PC-3 (cell line): ENCODE measurements at regions not wholly inside any gene's neighbourhood (a gene's known extent, or its start where the extent isn't known, plus 50 kb on each side); places are given as distances from the start of the nearest gene placed in this dataset.

Source experiments
- EZH2 ChIP-seq: fragments of 300-600 bp; sonication (generic); IDR thresholded peaks from one replicate; pipeline ENCODE4 v1.6.1; 2017; ENCODE audit warnings: antibody characterized with exemption, mild to moderate bottlenecking, low read length; ENCODE audit not compliant: unreplicated experiment
- TF ChIP-seq, protein P1 (sequence below): fragments of 300-600 bp; sonication (generic); conservative IDR thresholded peaks from 2 replicates; pipeline ENCODE4 v1.5.1; 2017; ENCODE audit warnings: antibody characterized with exemption, low read depth, mild to moderate bottlenecking, low read length

GRCh38 chr3:104519468-104520227 lies 847.1 kb upstream of the ALCAM start:
- TF ChIP-seq, protein P1, sequence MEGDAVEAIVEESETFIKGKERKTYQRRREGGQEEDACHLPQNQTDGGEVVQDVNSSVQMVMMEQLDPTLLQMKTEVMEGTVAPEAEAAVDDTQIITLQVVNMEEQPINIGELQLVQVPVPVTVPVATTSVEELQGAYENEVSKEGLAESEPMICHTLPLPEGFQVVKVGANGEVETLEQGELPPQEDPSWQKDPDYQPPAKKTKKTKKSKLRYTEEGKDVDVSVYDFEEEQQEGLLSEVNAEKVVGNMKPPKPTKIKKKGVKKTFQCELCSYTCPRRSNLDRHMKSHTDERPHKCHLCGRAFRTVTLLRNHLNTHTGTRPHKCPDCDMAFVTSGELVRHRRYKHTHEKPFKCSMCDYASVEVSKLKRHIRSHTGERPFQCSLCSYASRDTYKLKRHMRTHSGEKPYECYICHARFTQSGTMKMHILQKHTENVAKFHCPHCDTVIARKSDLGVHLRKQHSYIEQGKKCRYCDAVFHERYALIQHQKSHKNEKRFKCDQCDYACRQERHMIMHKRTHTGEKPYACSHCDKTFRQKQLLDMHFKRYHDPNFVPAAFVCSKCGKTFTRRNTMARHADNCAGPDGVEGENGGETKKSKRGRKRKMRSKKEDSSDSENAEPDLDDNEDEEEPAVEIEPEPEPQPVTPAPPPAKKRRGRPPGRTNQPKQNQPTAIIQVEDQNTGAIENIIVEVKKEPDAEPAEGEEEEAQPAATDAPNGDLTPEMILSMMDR, result no peak
- no peak for TF ChIP-seq EZH2
